Mesodermal cell (in vitro differentiated cells): ENCODE measurements at regions not wholly inside any gene's neighbourhood (a gene's known extent, or its start where the extent isn't known, plus 50 kb on each side); places are given as distances from the start of the nearest gene placed in this dataset.

Experiments
- H3K27ac ChIP-seq: 2 replicates; pipeline ENCODE4 v1.7.0; 2013; ENCODE audit warnings: mild to moderate bottlenecking, low read depth, low read length, moderate library complexity; ENCODE audit not compliant: severe bottlenecking
- H3K36me3 ChIP-seq: 2 replicates; pipeline ENCODE4 v1.7.1; 2013; ENCODE audit warnings: mild to moderate bottlenecking, low read length, moderate library complexity; ENCODE audit not compliant: control insufficient read depth, insufficient read depth
- H3K4me1 ChIP-seq: one replicate; pipeline ENCODE4 v1.7.1; 2013; ENCODE audit warnings: mild to moderate bottlenecking, low read length; ENCODE audit not compliant: insufficient read depth, control insufficient read depth, poor library complexity, severe bottlenecking
- H3K4me3 ChIP-seq: 2 replicates; pipeline ENCODE4 v1.7.0; 2013; ENCODE audit warnings: low read length, control low read depth, mild to moderate bottlenecking; ENCODE audit not compliant: insufficient read depth, poor library complexity, severe bottlenecking; ENCODE audit errors: extremely low read depth
- H3K9me3 ChIP-seq: 2 replicates; pipeline ENCODE4 v1.7.1; 2013; ENCODE audit warnings: mild to moderate bottlenecking, low read length, moderate library complexity; ENCODE audit not compliant: control insufficient read depth
- WGBS, 2 experiments: methylation state at CpG; one replicate each; pipeline ENCODE4 v1.1.5; 2013; ENCODE audit warnings: missing lambda C conversion rate in 2 of 2; ENCODE audit not compliant: insufficient coverage in 2 of 2; 5-methylcytosine and 5-hydroxymethylcytosine counted together

- no peak overlapping the region for H3K27ac ChIP-seq
- no peaks in the 10 kb centered on the region for H3K4me1 ChIP-seq
- 86% methylated on average over 1 of the region's 4 CpGs for WGBS, 2 experiments
- no peaks in the 10 kb centered on the region for H3K9me3 ChIP-seq
- no peaks in the 10 kb centered on the region for H3K36me3 ChIP-seq
- no peak overlapping the region for H3K4me3 ChIP-seq
Measured at GRCh38 chr11:26219183-26220117, 112.5 kb upstream of the ANO3 start.

GRCh38 chr11:26225646-26226045 lies 106.3 kb upstream of the ANO3 start:
- H3K9me3 ChIP-seq, result no peaks in the 10 kb centered on the region
- H3K4me1 ChIP-seq, result no peaks in the 10 kb centered on the region
- WGBS, 2 experiments, result no CpG with 5 or more reads among the region's 1 CpG
- H3K36me3 ChIP-seq, result no peaks in the 10 kb centered on the region
- H3K4me3 ChIP-seq, result no peak overlapping the region
- H3K27ac ChIP-seq, result no peak overlapping the region

DNA sequence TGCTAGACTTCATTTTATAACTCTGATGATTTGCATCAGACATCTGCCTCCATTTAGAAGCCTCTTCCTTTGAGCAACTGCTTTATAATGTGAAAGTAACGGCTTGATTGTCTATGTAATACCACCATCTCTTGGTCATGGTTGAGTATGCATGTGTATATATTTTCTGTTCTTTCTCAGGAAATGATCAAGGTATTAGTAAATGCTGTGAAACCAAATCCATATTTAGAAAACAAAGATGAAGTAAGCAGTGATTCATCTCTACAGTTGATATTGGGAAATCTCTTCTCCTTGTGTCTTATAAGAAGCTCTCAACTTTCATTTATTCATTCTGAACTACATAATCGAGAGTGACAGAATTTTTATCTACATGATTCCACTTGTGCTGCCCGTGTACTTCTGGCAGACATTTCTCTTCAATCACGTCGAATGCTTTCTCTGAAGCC lies 104.6 kb upstream of the ANO3 start:
- Histone ChIP-seq H3K27ac (no peak overlapping the region), H3K4me1 (no peaks in the 10 kb centered on the region), H3K9me3 (no peaks in the 10 kb centered on the region), H3K4me3 (no peak overlapping the region), H3K36me3 (no peaks in the 10 kb centered on the region)
- WGBS, 2 experiments, result 79 to 86% methylated on average over 4 to 5 of the region's 5 CpGs

- no peaks in the 10 kb centered on the region for H3K36me3 ChIP-seq
- H3K27ac ChIP-seq, result no peak overlapping the region
- WGBS, 2 experiments, result no CpG with 5 or more reads among the region's 3 CpGs
- no peaks in the 10 kb centered on the region for H3K9me3 ChIP-seq
- no peaks in the 10 kb centered on the region for H3K4me1 ChIP-seq
- H3K4me3 ChIP-seq, result no peak overlapping the region
Measured at GRCh38 chr11:26227883-26228502, 103.9 kb upstream of the ANO3 start.

DNA sequence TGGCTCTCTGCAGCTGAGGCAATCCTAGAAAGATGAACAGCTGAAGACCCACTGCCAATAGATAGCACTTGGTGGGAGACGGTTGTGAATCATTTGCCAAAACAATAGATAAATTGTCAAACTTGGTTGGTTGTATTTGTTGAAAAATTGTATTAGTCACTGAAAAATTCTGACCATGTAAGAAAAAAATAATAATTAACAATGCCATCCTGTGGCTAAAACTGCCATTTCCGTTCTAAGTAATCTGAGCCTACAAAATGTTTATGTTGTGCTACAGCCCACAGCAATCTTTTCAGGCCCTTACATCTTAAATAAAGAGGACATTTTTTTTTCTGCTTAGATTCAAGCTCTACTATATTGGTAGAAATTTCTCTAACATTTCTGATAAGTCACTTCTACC lies 103.2 kb upstream of the ANO3 start:
- no CpG with 5 or more reads among the region's 2 CpGs for WGBS, 2 experiments
- Histone ChIP-seq H3K36me3 (no peaks in the 10 kb centered on the region), H3K4me3 (no peak overlapping the region)

GRCh38 chr11:26229257-26229656 lies 102.7 kb upstream of the ANO3 start:
- Histone ChIP-seq H3K36me3 (no peaks in the 10 kb centered on the region), H3K4me1 (no peaks in the 10 kb centered on the region), H3K4me3 (no peak overlapping the region), H3K27ac (no peak overlapping the region), H3K9me3 (no peaks in the 10 kb centered on the region)
- WGBS, 2 experiments, result 100% methylated on average over 1 of the region's 3 CpGs; no CpG with 5 or more reads in 1 of the 2 experiments

More for the DNA sequence above, 103.2 kb upstream of the ANO3 start:
- no peaks in the 10 kb centered on the region for H3K9me3 ChIP-seq
- H3K4me1 ChIP-seq, result no peaks in the 10 kb centered on the region
- H3K27ac ChIP-seq, result no peak overlapping the region

DNA sequence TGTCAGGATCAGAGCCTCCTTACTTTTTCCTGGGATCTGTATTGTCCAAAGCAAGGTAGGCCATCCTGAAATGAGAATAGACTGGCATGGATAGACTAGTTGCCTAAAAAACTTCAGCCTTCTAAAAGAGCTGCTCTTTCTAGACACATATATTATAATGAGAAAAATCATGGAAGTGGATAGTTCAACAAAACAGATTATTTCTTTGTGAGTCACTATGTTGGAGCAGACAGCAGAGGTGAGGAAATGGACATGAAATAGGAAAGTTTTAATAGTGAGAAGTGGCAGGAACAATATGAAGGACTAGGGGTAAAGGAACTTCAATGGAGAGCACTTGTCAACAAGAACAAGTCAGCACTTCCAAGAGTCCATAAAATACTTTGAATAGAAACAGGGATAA lies 101.9 kb upstream of the ANO3 start:
- Histone ChIP-seq H3K36me3 (no peaks in the 10 kb centered on the region), H3K27ac (no peak overlapping the region), H3K9me3 (no peaks in the 10 kb centered on the region), H3K4me3 (no peak overlapping the region), H3K4me1 (no peaks in the 10 kb centered on the region)

- no peaks in the 10 kb centered on the region for H3K9me3 ChIP-seq
- no peak overlapping the region for H3K4me3 ChIP-seq
- 58% methylated on average over 2 of the region's 3 CpGs; no CpG with 5 or more reads in 1 of the 2 experiments for WGBS, 2 experiments
- no peaks in the 10 kb centered on the region for H3K36me3 ChIP-seq
- H3K27ac ChIP-seq, result no peak overlapping the region
- no peaks in the 10 kb centered on the region for H3K4me1 ChIP-seq
Measured at GRCh38 chr11:26231252-26231661, 100.7 kb upstream of the ANO3 start.

DNA sequence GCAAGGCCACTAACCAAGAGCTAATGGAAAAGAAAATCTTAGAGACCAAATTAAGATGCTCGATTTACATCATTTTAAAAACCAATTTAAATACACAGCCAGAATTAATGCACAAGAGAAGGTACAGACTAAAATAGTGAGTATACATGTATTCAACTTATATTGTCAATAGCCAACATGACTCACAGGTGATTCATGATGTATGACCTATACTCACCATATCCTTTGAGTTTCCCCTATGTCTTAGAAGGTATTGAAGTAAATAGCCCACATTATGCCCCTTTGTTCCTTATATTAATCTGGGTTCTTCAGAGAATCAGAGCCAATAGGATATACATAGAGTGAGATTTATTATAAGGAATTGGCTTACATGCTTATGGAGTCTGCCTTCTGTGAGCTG lies 97.5 kb upstream of the ANO3 start:
- H3K4me1 ChIP-seq, result no peaks in the 10 kb centered on the region
- no CpG with 5 or more reads among the region's 1 CpG for WGBS, 2 experiments

DNA sequence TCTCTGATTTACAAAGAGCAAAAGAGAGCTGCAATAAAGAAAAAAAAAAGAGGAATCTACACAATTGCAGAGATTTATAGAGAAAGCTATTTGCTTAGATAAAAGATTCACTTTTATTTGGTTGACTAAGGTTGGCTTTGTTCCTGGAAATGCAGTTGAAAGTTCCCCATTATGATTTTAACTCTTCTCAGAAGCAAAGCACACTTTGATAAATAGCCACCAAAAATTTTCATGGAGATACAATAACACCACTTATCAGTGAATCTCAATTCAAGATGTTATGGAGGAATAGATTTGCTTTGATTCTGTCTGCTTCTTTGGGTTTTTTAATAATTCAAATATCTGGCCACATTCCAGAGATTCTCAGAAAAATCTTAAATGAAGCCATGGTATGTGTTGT lies 88.5 kb upstream of the ANO3 start:
- no peak overlapping the region for H3K27ac ChIP-seq
- H3K36me3 ChIP-seq, result no peaks in the 10 kb centered on the region
- H3K4me3 ChIP-seq, result no peak overlapping the region
- no peaks in the 10 kb centered on the region for H3K4me1 ChIP-seq
- H3K9me3 ChIP-seq, result no peaks in the 10 kb centered on the region

More for the DNA sequence above, 97.5 kb upstream of the ANO3 start:
- H3K9me3 ChIP-seq, result no peaks in the 10 kb centered on the region
- H3K27ac ChIP-seq, result no peak overlapping the region
- no peaks in the 10 kb centered on the region for H3K36me3 ChIP-seq
- no peak overlapping the region for H3K4me3 ChIP-seq

GRCh38 chr11:26244207-26244606 lies 87.7 kb upstream of the ANO3 start:
- no peak overlapping the region for H3K27ac ChIP-seq
- no peaks in the 10 kb centered on the region for H3K9me3 ChIP-seq
- H3K36me3 ChIP-seq, result no peaks in the 10 kb centered on the region
- H3K4me3 ChIP-seq, result no peak overlapping the region
- 80% methylated on average over 1 of the region's 2 CpGs; no CpG with 5 or more reads in 1 of the 2 experiments for WGBS, 2 experiments
- no peaks in the 10 kb centered on the region for H3K4me1 ChIP-seq
